Right renal cortex interstitium (tissue), 3 donors: ENCODE measurements at regions not wholly inside any gene's neighbourhood (a gene's known extent, or its start where the extent isn't known, plus 50 kb on each side); places are given as distances from the start of the nearest gene placed in this dataset.
"Not testable (repeated sequence)": the region's sequence is repeated elsewhere in the genome, so short reads cannot be mapped to it uniquely, and the experiment has no call there.

Experiments
- DNase-seq, 3 donors: peaks; one replicate each; pipeline ENCODE4 v3.0.0-alpha.2; 2013; ENCODE audit warnings: low read depth in 3 of 3, low spot score in 2 of 3

- no peak for DNase-seq
These were observed 946.9 kb downstream of the EPHA3 start for GRCh38 chr3:90054311-90054710.

GRCh38 chr3:90055666-90056065, 948.2 kb downstream of the EPHA3 start:
- peak in 1 of 3 donors; percentile 5 for DNase-seq

DNA sequence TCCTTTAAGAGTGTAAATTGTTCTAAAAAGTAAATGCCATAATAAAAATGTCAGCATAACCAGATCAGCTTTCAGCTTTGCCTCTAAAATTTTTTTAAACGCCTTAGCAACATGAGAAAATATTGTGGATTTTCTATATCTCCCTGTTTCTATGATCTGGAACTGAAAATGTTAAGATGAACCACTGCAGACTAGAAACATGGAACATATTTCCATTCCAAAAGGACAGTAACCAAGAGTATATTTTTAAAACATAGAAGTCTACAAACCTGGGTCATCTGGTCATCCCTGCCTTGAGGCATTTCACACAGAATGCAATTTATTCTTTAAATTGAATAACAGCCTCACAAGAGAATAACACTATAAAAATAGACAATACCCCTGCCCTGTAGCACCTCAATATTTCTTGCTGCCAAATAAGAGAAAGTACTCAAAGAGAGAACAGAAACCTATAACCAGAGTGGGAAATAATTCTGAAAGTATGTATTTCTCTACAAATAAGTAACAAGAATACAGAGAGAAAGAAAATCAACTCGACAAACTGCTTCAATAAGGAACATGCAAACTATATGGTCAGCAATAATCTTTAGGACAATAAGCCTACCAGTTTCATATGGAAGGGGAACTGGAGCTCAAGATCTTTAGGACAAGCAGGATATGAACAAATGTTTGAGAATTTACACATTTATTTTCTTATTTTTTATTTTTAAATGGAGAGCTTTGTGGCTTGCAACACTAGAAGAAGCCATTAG, 949.0 kb downstream of the EPHA3 start:
- no peak for DNase-seq

DNA sequence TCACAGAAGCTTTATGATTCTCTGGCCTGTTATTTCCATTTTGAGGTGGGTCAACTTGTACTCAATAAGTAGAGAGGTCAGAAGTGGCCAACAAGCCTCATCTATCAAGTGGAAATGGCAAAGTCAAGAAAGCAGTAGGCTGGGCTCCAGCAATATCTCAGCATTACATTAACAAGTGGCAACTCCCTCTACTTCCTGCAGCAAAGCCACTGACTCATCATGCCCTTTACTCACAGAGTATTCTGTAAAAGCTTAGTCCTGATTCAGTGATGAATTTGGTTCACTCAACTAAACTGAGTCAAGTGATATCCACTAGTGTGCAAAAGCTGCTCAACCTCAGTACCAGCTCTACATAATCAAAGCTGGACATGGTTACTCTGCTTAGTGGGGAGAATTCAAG, 954.6 kb downstream of the EPHA3 start:
- DNase-seq = no peak

DNA sequence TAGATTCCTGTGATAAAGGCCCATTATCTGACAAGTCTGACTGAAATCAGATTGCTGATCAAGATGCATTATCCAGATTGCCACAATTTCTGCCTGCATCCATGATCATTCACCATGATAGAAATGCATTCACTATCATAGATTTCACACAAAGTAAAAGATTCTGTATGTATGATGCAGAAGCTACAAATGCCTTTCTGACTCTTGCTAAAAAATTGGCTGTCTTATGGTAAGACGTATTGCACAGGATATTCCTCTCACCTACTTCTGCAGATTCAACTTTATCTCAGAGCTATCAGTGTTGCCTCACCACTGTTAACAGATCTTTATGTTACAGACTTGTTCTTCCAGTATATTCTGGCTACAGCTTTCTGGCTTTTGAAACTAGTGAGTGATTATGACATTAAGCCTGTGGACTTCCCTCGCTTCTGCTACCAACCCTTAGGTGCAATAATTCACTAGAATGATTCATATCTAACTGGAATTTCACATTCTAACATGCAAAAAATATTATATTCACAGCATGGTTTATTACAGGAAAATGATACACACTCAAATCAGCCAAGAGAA, 955.3 kb downstream of the EPHA3 start:
- DNase-seq = no peak

GRCh38 chr3:90068783-90069182, 961.4 kb downstream of the EPHA3 start:
- DNase-seq = no peak

GRCh38 chr3:90069748-90070147, 962.3 kb downstream of the EPHA3 start:
- DNase-seq = no peak

GRCh38 chr3:90076136-90076535, 968.7 kb downstream of the EPHA3 start:
- DNase-seq = no peak

- no peak for DNase-seq
These were observed 973.6 kb downstream of the EPHA3 start for GRCh38 chr3:90080988-90081387.

- DNase-seq = not testable (repeated sequence)
These were observed 978.9 kb downstream of the EPHA3 start for GRCh38 chr3:90086297-90086696.

DNA sequence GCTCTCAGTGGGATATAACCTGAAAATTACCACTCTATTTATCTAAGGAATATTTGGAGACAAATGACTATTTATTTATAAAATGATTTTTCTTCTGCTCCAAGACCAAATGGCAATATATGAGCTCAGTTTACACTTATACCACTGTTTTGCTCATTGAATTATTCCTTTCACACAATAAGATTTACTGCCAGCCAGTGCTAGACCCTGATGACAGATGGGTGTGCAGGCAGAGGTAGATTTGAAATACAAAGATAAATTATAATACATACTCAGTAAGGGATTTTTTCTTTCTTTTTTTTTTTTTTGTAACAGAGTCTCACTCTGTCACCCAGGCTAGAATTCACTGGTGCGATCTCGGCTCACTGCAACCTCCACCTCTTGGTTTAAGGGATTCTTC, 980.3 kb downstream of the EPHA3 start:
- no peak for DNase-seq

GRCh38 chr3:90091549-90091948, 984.1 kb downstream of the EPHA3 start:
- peak in 1 of 3 donors; percentile 17 for DNase-seq

DNA sequence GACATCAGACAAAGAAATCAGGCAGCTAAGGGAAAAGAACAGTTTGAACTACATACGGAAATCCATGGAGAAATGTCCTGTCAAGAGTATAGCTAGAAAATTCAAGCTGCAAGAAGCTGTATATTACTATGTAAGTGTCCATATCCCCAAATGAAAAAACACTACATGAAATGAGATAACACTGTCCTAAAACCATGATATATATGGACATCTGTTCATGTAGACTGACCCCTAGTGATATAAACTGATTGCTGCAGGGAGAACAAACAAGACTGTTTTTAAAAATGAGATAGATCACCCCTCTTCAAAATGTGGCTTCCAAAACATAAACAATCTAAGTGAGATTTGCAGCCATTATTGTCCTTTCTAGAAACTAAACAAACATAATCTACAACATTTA, 985.6 kb downstream of the EPHA3 start:
- no peak for DNase-seq

DNA sequence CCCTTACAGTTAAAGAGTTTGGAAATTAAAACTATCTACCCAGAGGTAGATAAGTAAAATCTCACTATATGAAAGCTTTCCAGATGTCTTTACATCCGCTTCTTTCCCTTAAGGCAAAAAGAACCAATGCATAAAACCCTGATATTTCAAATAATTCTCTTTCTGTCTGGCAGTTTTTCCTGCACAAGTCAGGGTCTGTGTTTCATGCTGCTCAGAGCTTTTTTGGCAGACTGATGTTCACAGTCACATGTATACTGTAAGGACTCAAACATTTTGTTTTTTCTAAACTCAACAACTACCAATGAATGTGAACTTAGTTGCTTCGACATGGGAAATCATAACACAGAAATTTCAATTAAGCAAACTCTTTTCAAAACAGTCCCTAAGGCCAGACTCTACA, 988.4 kb downstream of the EPHA3 start:
- DNase-seq = no peak

GRCh38 chr3:90099493-90099892, 992.1 kb downstream of the EPHA3 start:
- DNase-seq = no peak

GRCh38 chr3:90102146-90102545, 994.7 kb downstream of the EPHA3 start:
- DNase-seq = no peak

DNA sequence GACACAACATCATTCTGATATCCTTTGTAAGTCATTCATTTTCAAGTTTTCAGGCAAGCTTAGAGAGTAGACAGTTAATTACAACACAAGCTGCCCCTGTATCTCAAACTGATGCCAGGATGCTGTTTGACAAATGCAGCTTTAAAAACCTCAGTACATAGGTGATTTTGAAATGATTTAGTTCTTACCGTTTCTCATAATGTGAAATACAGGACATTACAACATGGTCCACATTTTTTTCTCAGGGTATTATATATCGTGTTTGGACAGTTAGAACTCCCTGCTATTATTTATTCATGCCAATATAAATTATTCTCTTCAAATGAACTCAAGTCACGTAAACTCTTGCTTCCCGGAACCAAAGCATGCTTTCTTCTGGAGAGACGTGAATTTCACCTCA, 1013.9 kb downstream of the EPHA3 start:
- DNase-seq = no peak

DNA sequence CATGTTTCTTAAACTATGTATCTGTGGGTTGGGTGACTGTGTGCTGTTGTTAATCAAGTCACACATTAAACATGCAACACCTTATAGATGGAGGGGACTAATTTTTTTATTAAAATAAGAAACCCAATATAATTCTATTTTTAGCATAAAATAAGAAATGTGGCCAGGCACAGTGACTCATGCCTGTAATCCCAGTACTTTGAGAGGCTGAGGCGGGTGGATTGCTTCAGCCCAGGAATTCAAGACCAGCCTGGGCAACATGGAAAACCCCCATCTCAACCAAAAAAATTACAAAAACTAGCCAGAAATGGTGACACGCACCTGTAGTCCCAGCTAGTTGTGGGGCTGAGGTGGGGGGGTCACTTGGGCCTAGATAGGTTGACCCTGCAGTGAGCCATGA, 1021.0 kb downstream of the EPHA3 start:
- no peak for DNase-seq

DNA sequence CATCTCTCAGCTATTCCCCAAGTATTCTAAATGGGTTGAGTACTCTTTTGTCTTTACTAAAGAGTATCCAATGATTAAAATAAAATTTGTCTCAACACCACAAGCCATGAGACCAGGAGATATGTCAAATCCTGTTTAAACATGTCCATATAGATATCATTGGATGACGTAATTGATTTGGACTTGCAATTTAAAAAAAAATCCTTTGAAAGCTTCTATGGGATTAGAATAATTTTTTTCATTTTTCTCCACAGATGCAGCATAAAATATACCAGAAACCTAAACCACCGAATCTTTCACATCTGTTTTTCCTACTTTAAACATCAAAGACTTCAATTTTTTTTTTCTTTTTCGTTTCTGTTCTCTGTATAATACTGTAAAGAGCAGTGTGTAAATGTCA, 1022.3 kb downstream of the EPHA3 start:
- DNase-seq = no peak

GRCh38 chr3:90132197-90132596, 1024.8 kb downstream of the EPHA3 start:
- no peak for DNase-seq

- no peak for DNase-seq
These were observed 1026.7 kb downstream of the EPHA3 start for GRCh38 chr3:90134090-90134489.

DNA sequence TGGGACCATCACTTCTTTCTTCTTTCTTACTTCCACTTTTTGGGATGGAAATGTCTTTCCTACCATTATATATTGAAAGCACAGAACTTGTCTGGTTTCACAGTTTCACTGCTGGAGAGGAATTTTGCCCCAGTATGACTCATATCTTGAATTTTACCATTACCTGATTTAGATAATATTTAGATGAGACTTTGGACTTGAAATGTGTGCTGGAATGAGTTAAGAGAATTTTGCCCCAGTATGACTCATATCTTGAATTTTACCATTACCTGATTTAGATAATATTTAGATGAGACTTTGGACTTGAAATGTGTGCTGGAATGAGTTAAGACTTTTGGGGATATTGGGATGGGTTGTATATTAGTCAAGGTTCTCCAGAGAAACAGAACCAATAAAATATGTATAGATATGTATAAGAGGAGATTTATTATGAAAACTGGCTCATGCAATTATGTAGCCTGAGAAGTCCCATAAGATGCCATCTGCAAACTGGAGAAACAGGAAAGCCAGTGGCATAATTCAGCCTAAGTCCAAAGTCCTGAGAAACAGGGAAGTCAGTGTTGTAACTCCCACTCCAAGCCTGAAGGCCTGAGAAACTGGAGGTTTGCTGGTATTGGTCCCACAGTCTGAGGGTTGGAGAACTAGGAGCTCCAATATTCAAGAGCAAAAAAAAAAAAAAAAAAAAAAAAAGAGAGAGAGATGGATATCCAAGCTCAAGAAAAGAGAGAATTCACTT, 1029.2 kb downstream of the EPHA3 start:
- DNase-seq = no peak
